ENCODE measurements at regions not wholly inside any gene's neighbourhood (a gene's known extent, or its start where the extent isn't known, plus 50 kb on each side); places are given as distances from the start of the nearest gene placed in this dataset.

DNA sequence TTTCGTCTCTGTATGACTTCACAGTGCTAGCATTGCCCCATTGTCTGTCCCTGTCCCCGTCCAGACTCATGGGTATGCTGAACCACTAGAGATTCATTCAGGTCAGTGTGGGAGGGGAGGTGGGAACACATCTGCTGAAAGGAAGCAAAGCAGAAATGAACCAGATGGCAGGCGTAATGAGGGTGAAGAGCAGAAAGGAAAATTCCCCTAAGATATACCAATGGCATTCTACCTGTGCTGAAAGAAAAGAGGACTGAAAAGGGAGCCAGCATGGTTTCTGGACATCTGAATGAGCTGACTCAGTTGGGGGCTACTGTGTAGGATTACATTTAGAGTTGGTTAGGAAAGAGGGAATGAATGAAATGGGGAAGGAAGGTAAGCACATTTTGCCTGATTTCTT, 678.7 kb downstream of the MAT2B start:
- no peak for ATAC-seq

DNA sequence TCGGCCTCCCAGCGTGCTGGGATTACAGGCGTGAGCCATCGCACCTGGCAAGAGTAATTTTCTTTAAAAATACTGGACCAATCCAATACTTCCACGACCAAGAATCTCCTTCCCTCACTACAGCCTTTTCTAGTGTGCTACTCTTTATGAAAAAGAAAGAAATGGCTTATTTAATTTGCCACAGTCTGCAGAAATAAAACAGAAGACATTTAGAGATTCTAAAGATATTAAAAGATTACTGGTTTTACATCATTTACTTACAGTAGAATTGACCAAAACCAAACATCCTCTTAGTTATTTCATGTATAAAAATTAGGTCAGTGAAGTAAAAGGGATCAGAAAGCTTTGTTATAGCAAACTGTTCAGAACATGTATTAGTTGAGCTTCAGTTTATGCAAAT, 679.6 kb downstream of the MAT2B start:
- H3K4me3 Mint-ChIP-seq = no peak overlapping the region
- H3K27me3 Mint-ChIP-seq (ENCODE audit: low read depth) = no peaks in the 10 kb centered on the region
- ChIA-PET POLR2A (no interaction called here), CTCF (no interaction called here)
- no peaks in the 10 kb centered on the region for H3K36me3 Mint-ChIP-seq (ENCODE audit: low read depth)
- ATAC-seq = no peak
- no peaks in the 10 kb centered on the region for H3K4me1 Mint-ChIP-seq (ENCODE audit: low read depth)
- H3K27ac Mint-ChIP-seq = no peak overlapping the region
- no peak for DNase-seq
- H3K9me3 Mint-ChIP-seq (ENCODE audit: insufficient read depth) = no peaks in the 10 kb centered on the region

More for the DNA sequence above, 678.7 kb downstream of the MAT2B start:
- Mint-ChIP-seq H3K4me3 (no peak overlapping the region), H3K4me1 (ENCODE audit: low read depth) (no peaks in the 10 kb centered on the region), H3K27me3 (ENCODE audit: low read depth) (no peaks in the 10 kb centered on the region), H3K9me3 (ENCODE audit: insufficient read depth) (no peaks in the 10 kb centered on the region), H3K27ac (no peak overlapping the region), H3K36me3 (ENCODE audit: low read depth) (no peaks in the 10 kb centered on the region)
- ChIA-PET POLR2A (no interaction called here), CTCF (no interaction called here)
- DNase-seq = no peak

GRCh38 chr5:164186550-164186949, 681.1 kb downstream of the MAT2B start:
- Mint-ChIP-seq H3K27me3 (ENCODE audit: low read depth) (no peaks in the 10 kb centered on the region), H3K9me3 (ENCODE audit: insufficient read depth) (no peaks in the 10 kb centered on the region), H3K4me1 (ENCODE audit: low read depth) (no peaks in the 10 kb centered on the region), H3K36me3 (ENCODE audit: low read depth) (no peaks in the 10 kb centered on the region), H3K4me3 (no peak overlapping the region), H3K27ac (no peak overlapping the region)
- POLR2A ChIA-PET = no interaction called here
- no peak for DNase-seq
- no peak for ATAC-seq
- CTCF ChIA-PET = no interaction called here

DNA sequence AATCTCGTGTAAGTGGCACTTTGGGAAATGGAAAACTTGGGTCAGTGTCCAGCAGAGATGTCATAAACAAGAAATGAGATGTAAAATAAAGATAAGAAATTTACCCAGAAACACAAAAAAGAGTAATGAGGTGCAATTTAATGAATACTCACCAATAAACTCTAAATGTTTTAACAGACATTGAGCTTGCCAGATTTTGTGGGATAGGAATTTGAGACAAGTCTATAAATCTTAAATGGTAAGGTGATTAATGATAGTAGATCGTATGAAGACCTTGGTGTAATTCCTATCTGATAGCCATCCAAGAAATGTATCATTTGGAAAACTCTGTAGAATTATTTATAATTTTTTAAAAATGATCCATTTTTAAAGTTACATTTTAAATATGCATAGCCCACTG, 682.4 kb downstream of the MAT2B start:
- Mint-ChIP-seq H3K27ac (no peak overlapping the region), H3K4me3 (no peak overlapping the region), H3K9me3 (ENCODE audit: insufficient read depth) (no peaks in the 10 kb centered on the region), H3K27me3 (ENCODE audit: low read depth) (no peaks in the 10 kb centered on the region), H3K36me3 (ENCODE audit: low read depth) (no peaks in the 10 kb centered on the region), H3K4me1 (ENCODE audit: low read depth) (no peaks in the 10 kb centered on the region)
- ChIA-PET POLR2A (no interaction called here), CTCF (no interaction called here)
- ATAC-seq = no peak
- no peak for DNase-seq

DNA sequence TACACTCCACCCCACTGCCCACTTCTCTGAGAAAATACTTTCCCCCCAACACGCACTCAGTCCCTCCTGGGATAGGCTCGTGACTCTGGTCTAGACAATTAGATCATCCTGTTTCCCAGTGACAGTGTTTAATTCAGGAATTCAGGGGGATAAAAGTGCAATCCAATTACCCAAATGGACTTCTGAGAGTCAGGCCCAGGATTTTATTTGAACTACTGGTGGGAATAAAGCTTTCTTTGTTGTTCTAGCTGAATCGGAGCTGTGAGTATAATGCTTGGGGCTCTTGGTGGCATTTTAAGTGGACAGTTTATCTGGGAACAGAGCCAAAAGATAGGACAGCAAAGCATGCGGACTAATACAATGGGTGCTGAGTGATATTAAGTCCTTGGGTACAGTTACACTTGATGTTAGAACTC, 683.3 kb downstream of the MAT2B start:
- Mint-ChIP-seq H3K4me1 (ENCODE audit: low read depth) (no peaks in the 10 kb centered on the region), H3K9me3 (ENCODE audit: insufficient read depth) (no peaks in the 10 kb centered on the region), H3K4me3 (no peak overlapping the region), H3K27ac (no peak overlapping the region), H3K36me3 (ENCODE audit: low read depth) (no peaks in the 10 kb centered on the region), H3K27me3 (ENCODE audit: low read depth) (no peaks in the 10 kb centered on the region)
- POLR2A ChIA-PET = no interaction called here
- CTCF ChIA-PET = no interaction called here
- ATAC-seq = no peak
- no peak for DNase-seq

- ChIA-PET CTCF (no interaction called here), POLR2A (no interaction called here)
- no peaks in the 10 kb centered on the region for H3K4me1 Mint-ChIP-seq (ENCODE audit: low read depth)
- H3K36me3 Mint-ChIP-seq (ENCODE audit: low read depth) = no peaks in the 10 kb centered on the region
- DNase-seq (no peak), ATAC-seq (no peak)
- H3K4me3 Mint-ChIP-seq = no peak overlapping the region
- no peaks in the 10 kb centered on the region for H3K9me3 Mint-ChIP-seq (ENCODE audit: insufficient read depth)
- no peaks in the 10 kb centered on the region for H3K27me3 Mint-ChIP-seq (ENCODE audit: low read depth)
- no peak overlapping the region for H3K27ac Mint-ChIP-seq
Measured at GRCh38 chr5:164191240-164191639, 685.8 kb downstream of the MAT2B start.

DNA sequence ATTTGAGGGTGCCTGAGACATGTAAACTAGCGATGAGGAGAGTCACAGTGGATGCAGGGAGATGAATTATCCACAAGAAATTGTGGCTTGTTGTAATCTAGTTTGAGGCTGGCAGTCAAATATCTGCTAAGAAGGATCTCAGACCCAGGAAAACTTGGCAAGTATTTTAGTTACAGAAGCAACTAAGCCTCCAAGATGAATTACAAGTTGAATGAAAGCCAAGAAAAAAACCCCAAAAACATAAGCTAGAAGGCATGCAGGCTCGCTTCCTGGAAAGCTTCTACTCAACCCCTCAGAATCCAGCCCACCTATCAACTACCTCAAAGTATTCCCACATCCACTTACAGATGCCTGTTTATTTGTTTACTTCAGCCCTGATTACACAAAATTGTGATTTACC, 696.9 kb downstream of the MAT2B start:
- H3K27me3 Mint-ChIP-seq (ENCODE audit: low read depth) = no peaks in the 10 kb centered on the region

DNA sequence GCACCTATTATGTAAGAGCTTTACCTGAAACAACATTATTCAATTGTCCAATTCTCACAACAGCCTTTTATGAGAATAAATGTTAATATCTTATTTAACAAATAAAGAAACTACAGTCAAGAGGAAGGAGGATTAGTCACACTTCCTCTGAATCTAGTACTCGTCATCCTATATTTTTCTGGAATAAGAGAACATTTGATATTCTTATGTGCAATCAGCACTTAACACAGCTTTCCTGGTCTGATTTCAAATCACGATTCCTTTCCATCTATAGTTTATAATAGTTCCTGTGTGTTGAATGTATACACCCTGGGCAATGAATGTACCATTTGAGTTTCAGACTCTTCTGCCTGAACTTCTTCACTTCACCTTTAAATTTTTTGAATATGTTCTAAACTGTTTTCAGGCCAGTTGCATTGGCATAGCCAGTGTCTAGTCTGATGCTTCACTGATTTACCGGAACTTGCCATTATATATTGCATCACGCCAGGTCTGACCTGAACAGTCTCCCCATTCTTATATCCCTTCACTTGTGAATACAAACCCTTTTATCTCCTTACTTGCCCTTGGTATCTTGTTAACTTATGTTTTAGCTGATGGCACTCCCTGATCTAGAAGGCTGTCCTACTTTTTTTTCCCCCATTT, 698.3 kb downstream of the MAT2B start:
- Mint-ChIP-seq H3K27ac (no peak overlapping the region), H3K27me3 (ENCODE audit: low read depth) (no peaks in the 10 kb centered on the region), H3K4me3 (no peak overlapping the region), H3K9me3 (ENCODE audit: insufficient read depth) (no peaks in the 10 kb centered on the region), H3K4me1 (ENCODE audit: low read depth) (no peaks in the 10 kb centered on the region), H3K36me3 (ENCODE audit: low read depth) (no peaks in the 10 kb centered on the region)
- CTCF ChIA-PET = no interaction called here
- DNase-seq = no peak
- POLR2A ChIA-PET = no interaction called here
- ATAC-seq = no peak

More for the DNA sequence above, 696.9 kb downstream of the MAT2B start:
- H3K4me1 Mint-ChIP-seq (ENCODE audit: low read depth) = no peaks in the 10 kb centered on the region
- H3K4me3 Mint-ChIP-seq = no peak overlapping the region
- POLR2A ChIA-PET = no interaction called here
- no peaks in the 10 kb centered on the region for H3K9me3 Mint-ChIP-seq (ENCODE audit: insufficient read depth)
- H3K27ac Mint-ChIP-seq = no peak overlapping the region
- no peak for ATAC-seq
- no peak for DNase-seq
- CTCF ChIA-PET = no interaction called here
- H3K36me3 Mint-ChIP-seq (ENCODE audit: low read depth) = no peaks in the 10 kb centered on the region

- Mint-ChIP-seq H3K9me3 (ENCODE audit: insufficient read depth) (no peaks in the 10 kb centered on the region), H3K4me3 (no peak overlapping the region), H3K36me3 (ENCODE audit: low read depth) (no peaks in the 10 kb centered on the region), H3K4me1 (ENCODE audit: low read depth) (no peaks in the 10 kb centered on the region), H3K27ac (no peak overlapping the region), H3K27me3 (ENCODE audit: low read depth) (no peaks in the 10 kb centered on the region)
- DNase-seq (no peak), ATAC-seq (no peak)
- ChIA-PET POLR2A (no interaction called here), CTCF (no interaction called here)
Measured at GRCh38 chr5:164204338-164204946, 699.0 kb downstream of the MAT2B start.

- CTCF ChIA-PET = no interaction called here
- DNase-seq = no peak
- Mint-ChIP-seq H3K4me3 (no peak overlapping the region), H3K27ac (no peak overlapping the region), H3K9me3 (ENCODE audit: insufficient read depth) (no peaks in the 10 kb centered on the region), H3K4me1 (ENCODE audit: low read depth) (no peaks in the 10 kb centered on the region), H3K27me3 (ENCODE audit: low read depth) (no peaks in the 10 kb centered on the region), H3K36me3 (ENCODE audit: low read depth) (no peaks in the 10 kb centered on the region)
- POLR2A ChIA-PET = no interaction called here
- ATAC-seq = no peak
Measured at GRCh38 chr5:164206196-164206595, 700.8 kb downstream of the MAT2B start.

DNA sequence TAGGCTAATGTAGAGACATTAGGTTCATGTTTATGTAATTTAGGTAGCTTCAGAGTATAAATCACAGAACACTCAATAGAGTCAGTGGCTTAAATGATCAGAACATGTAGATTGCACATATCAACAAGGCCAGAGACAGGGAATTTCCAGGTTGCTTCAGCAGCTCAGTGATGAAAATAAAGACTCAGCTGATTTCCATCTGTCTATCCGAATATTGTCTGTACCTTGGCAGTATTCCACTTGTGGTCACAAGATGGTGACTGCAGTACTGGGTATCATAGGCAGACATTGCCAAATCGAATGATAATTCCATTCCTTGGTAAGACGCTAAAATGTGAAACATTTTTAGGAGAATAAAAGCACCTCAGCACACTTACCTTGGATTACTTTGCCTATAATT, 702.2 kb downstream of the MAT2B start:
- ATAC-seq (no peak), DNase-seq (no peak)
- no peak overlapping the region for H3K4me3 Mint-ChIP-seq
- no peaks in the 10 kb centered on the region for H3K9me3 Mint-ChIP-seq (ENCODE audit: insufficient read depth)
- ChIA-PET CTCF (no interaction called here), POLR2A (no interaction called here)
- H3K27ac Mint-ChIP-seq = no peak overlapping the region
- no peaks in the 10 kb centered on the region for H3K36me3 Mint-ChIP-seq (ENCODE audit: low read depth)
- no peaks in the 10 kb centered on the region for H3K4me1 Mint-ChIP-seq (ENCODE audit: low read depth)
- H3K27me3 Mint-ChIP-seq (ENCODE audit: low read depth) = no peaks in the 10 kb centered on the region

DNA sequence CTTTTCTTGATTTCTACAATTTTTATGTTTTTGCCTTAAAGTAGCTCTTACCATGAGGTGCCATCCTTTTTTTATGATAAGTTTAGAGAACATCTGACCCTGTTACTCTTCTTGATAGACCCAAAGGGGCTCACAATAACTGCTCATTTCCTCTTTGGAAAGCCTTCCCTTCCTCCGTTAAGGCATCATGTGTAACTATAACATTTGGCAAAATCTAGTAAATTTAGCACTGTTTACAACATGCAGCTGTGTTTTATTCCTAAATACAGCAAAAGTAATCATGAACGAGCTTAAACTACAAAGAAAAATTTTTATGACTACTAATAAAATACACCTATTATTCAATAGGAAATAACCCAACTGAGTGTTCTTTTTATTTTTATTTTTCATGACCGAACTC, 705.1 kb downstream of the MAT2B start:
- no peaks in the 10 kb centered on the region for H3K27me3 Mint-ChIP-seq (ENCODE audit: low read depth)
- H3K36me3 Mint-ChIP-seq (ENCODE audit: low read depth) = no peaks in the 10 kb centered on the region
- no peak for ATAC-seq
- H3K27ac Mint-ChIP-seq = no peak overlapping the region
- H3K4me1 Mint-ChIP-seq (ENCODE audit: low read depth) = no peaks in the 10 kb centered on the region
- peaks cover 3% of the 10 kb centered on the region for H3K9me3 Mint-ChIP-seq (ENCODE audit: insufficient read depth)
- POLR2A ChIA-PET = no interaction called here
- no peak overlapping the region for H3K4me3 Mint-ChIP-seq
- CTCF ChIA-PET = no interaction called here
- no peak for DNase-seq

GRCh38 chr5:164214698-164215097, 709.3 kb downstream of the MAT2B start:
- H3K4me3 Mint-ChIP-seq = no peak overlapping the region
- H3K36me3 Mint-ChIP-seq (ENCODE audit: low read depth) = no peaks in the 10 kb centered on the region
- H3K4me1 Mint-ChIP-seq (ENCODE audit: low read depth) = no peaks in the 10 kb centered on the region
- ATAC-seq (no peak), DNase-seq (no peak)
- H3K27me3 Mint-ChIP-seq (ENCODE audit: low read depth) = no peaks in the 10 kb centered on the region
- ChIA-PET CTCF (no interaction called here), POLR2A (no interaction called here)
- H3K9me3 Mint-ChIP-seq (ENCODE audit: insufficient read depth) = peaks cover 7% of the 10 kb centered on the region
- no peak overlapping the region for H3K27ac Mint-ChIP-seq

All from activated CD8-positive, alpha-beta T cell treated with anti-CD3 and anti-CD28 coated beads, Interleukin-2, amount 10 ng/mL, durations not matched to agents 7 days and 5 days (primary cell).